Spleen (tissue), 11 donors: ENCODE measurements at regions not wholly inside any gene's neighbourhood (a gene's known extent, or its start where the extent isn't known, plus 50 kb on each side); places are given as distances from the start of the nearest gene placed in this dataset.

Experiments
- DNase-seq: peaks from one replicate; pipeline ENCODE4 v3.0.0-alpha.2; 2020
- H3K27ac ChIP-seq, 8 donors: fragments of 200-600 bp; sonication (generic) in 7 of 8; 1 replicate in 4 of 8; 2 replicates in 4 of 8; pipeline versions ENCODE4 v1.5.0 to v1.8.0; 2016 to 2021; ENCODE audit warnings: inconsistent platforms in 4 of 8, mild to moderate bottlenecking in 4 of 8, moderate library complexity in 1 of 8
- H3K27me3 ChIP-seq, 7 donors: fragments of 200-600 bp; sonication (generic) in 6 of 7; replicated peaks in 1 of 7; 1 replicate in 4 of 7; 2 replicates in 3 of 7; pipeline versions ENCODE4 v1.5.0 to v1.8.0; 2016 to 2021; ENCODE audit warnings: inconsistent platforms in 3 of 7, mild to moderate bottlenecking in 1 of 7
- H3K36me3 ChIP-seq, 6 donors: fragments of 200-600 bp; sonication (generic) in 5 of 6; 1 replicate in 4 of 6; 2 replicates in 2 of 6; pipeline versions ENCODE4 v1.5.0 to v1.8.0; 2016 to 2021; ENCODE audit warnings: inconsistent platforms in 2 of 6
- H3K4me1 ChIP-seq, 6 donors: fragments of 200-600 bp; sonication (generic) in 5 of 6; 1 replicate in 3 of 6; 2 replicates in 3 of 6; pipeline versions ENCODE4 v1.5.0 to v1.8.0; 2016 to 2021; ENCODE audit warnings: inconsistent platforms in 3 of 6
- H3K4me3 ChIP-seq, 8 donors: fragments of 200-600 bp; sonication (generic) in 7 of 8; 1 replicate in 4 of 8; 2 replicates in 4 of 8; pipeline versions ENCODE4 v1.5.0 to v1.8.0; 2016 to 2021; ENCODE audit warnings: inconsistent platforms in 4 of 8, mild to moderate bottlenecking in 4 of 8, moderate library complexity in 2 of 8
- H3K9me3 ChIP-seq, 8 donors: fragments of 200-600 bp; sonication (generic) in 7 of 8; 1 replicate in 4 of 8; 2 replicates in 4 of 8; pipeline versions ENCODE4 v1.5.0 to v1.8.0; 2016 to 2021; ENCODE audit warnings: inconsistent platforms in 4 of 8
- POLR2A ChIP-seq, 3 donors: fragments of 450-650 bp; IDR thresholded peaks; one replicate each; pipeline ENCODE4 v1.5.1; 2017; ENCODE audit warnings: antibody characterized with exemption in 3 of 3, mild to moderate bottlenecking in 1 of 3
- POLR2AphosphoS5 ChIP-seq, 3 donors: sonication (generic); formaldehyde crosslinking; IDR thresholded peaks; one replicate each; pipeline ENCODE4 v1.5.1; 2017; ENCODE audit warnings: antibody characterized with exemption in 3 of 3
- WGBS, 5 donors: extraction: QIAGEN DNeasy Blood & Tissue Kit in 3 of 5; methylation state at CpG; one replicate each; pipeline versions ENCODE4 v1.1.5 to v1.1.7; 2013 to 2018; 5-methylcytosine and 5-hydroxymethylcytosine counted together
- intact Hi-C: fragments of 100-400 bp; cut with DNase I; formaldehyde crosslinking; loops from one replicate; pipeline ENCODE4 v1.15.0; 2023; ENCODE audit warnings: low total_unique reads
- TF ChIP-seq, protein P1 (sequence below), 11 experiments: fragments of 200-600 bp in 7 of 11; fragments of 450-650 bp in 4 of 11; sonication (generic) in 4 of 11; IDR thresholded peaks in 8 of 11; conservative IDR thresholded peaks in 3 of 11; 1 replicate in 7 of 11; 2 replicates in 4 of 11; pipeline versions ENCODE4 v1.4.0 to v1.8.0; 2016 to 2021; ENCODE audit warnings: antibody characterized with exemption in 11 of 11, inconsistent platforms in 4 of 11, mild to moderate bottlenecking in 1 of 11
- donor health status: healthy with polysubstance abuse.
- donor health status: DM: no; HTN: no; CAD: no; lungs with moderate emphysema.
- donor health status: DM: no; HTN: no; CAD: no.
- donor health status: Bipolar disorder and iron deficiency.
- donor health status: healthy.
- donor health status: DM: no; HTN: no; CAD: no.
- donor health status: DM: yes; HTN: yes; CAD: no.

- TF ChIP-seq POLR2AphosphoS5 (IDR thresholded peaks at IDR 0.05) (no peak), POLR2A (IDR thresholded peaks at IDR 0.05) (no peak)
- TF ChIP-seq, protein P1, sequence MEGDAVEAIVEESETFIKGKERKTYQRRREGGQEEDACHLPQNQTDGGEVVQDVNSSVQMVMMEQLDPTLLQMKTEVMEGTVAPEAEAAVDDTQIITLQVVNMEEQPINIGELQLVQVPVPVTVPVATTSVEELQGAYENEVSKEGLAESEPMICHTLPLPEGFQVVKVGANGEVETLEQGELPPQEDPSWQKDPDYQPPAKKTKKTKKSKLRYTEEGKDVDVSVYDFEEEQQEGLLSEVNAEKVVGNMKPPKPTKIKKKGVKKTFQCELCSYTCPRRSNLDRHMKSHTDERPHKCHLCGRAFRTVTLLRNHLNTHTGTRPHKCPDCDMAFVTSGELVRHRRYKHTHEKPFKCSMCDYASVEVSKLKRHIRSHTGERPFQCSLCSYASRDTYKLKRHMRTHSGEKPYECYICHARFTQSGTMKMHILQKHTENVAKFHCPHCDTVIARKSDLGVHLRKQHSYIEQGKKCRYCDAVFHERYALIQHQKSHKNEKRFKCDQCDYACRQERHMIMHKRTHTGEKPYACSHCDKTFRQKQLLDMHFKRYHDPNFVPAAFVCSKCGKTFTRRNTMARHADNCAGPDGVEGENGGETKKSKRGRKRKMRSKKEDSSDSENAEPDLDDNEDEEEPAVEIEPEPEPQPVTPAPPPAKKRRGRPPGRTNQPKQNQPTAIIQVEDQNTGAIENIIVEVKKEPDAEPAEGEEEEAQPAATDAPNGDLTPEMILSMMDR (IDR thresholded peaks at IDR 0.05 in 8 of 11, conservative IDR thresholded peaks at IDR 0.05 in 3 of 11) = no peak
- WGBS, 5 donors = 87 to 93% (median 93%) methylated on average over 2 of the region's 2 CpGs
- no peaks in the 10 kb centered on the region for H3K27me3 ChIP-seq
- no peak for DNase-seq
- peak overlapping the region in 6 of 8 donors; percentile 56 to 86 (median 72) for H3K27ac ChIP-seq
- peaks cover 0 to 23% (median 18%) of the 10 kb centered on the region in 6 donors for H3K4me1 ChIP-seq
- intact Hi-C loops = no loop called here
- no peaks in the 10 kb centered on the region for H3K9me3 ChIP-seq
- H3K36me3 ChIP-seq = no peaks in the 10 kb centered on the region
- no peak overlapping the region for H3K4me3 ChIP-seq
These were observed 71.3 kb upstream of the STT3B start for GRCh38 chr3:31461426-31461825.

- Histone ChIP-seq H3K4me1 (peaks cover 0 to 22% (median 18%) of the 10 kb centered on the region in 6 donors), H3K4me3 (peak overlapping the region in 1 of 8 donors; percentile 24), H3K27me3 (no peaks in the 10 kb centered on the region), H3K27ac (peak overlapping the region; percentile 3 to 86 (median 68)), H3K36me3 (no peaks in the 10 kb centered on the region), H3K9me3 (no peaks in the 10 kb centered on the region)
- WGBS, 5 donors = 9 to 27% (median 18%) methylated on average over 4 of the region's 4 CpGs
- intact Hi-C loops = no loop called here
- DNase-seq = no peak
- TF ChIP-seq, protein P1 (IDR thresholded peaks at IDR 0.05 in 8 of 11, conservative IDR thresholded peaks at IDR 0.05 in 3 of 11) = peak in 10 of 11 experiments; percentile 30 to 67 (median 45)
- TF ChIP-seq POLR2AphosphoS5 (IDR thresholded peaks at IDR 0.05) (no peak), POLR2A (IDR thresholded peaks at IDR 0.05) (no peak)
These were observed 70.6 kb upstream of the STT3B start for GRCh38 chr3:31462050-31462569.

GRCh38 chr3:31465999-31466398, 66.7 kb upstream of the STT3B start:
- DNase-seq = no peak
- Histone ChIP-seq H3K36me3 (no peaks in the 10 kb centered on the region), H3K4me3 (no peak overlapping the region), H3K27ac (no peak overlapping the region), H3K27me3 (no peaks in the 10 kb centered on the region), H3K9me3 (no peaks in the 10 kb centered on the region), H3K4me1 (peaks cover 0 to 22% (median 18%) of the 10 kb centered on the region in 6 donors)
- intact Hi-C loops = no loop called here
- TF ChIP-seq, protein P1 (IDR thresholded peaks at IDR 0.05 in 8 of 11, conservative IDR thresholded peaks at IDR 0.05 in 3 of 11) = no peak

GRCh38 chr3:31466866-31467265, 65.9 kb upstream of the STT3B start:
- Histone ChIP-seq H3K4me1 (peaks cover 0 to 15% (median 12%) of the 10 kb centered on the region in 6 donors), H3K27ac (no peak overlapping the region), H3K36me3 (no peaks in the 10 kb centered on the region), H3K9me3 (no peaks in the 10 kb centered on the region), H3K4me3 (no peak overlapping the region), H3K27me3 (no peaks in the 10 kb centered on the region)
- intact Hi-C loops = no loop called here
- no peak for DNase-seq
- no peak for TF ChIP-seq POLR2AphosphoS5 (IDR thresholded peaks at IDR 0.05)
- no peak for TF ChIP-seq POLR2A (IDR thresholded peaks at IDR 0.05)
- TF ChIP-seq, protein P1 (IDR thresholded peaks at IDR 0.05 in 8 of 11, conservative IDR thresholded peaks at IDR 0.05 in 3 of 11) = no peak
- 70 to 91% (median 86%) methylated on average over 2 of the region's 2 CpGs for WGBS, 5 donors
